ENCODE measurements at regions not wholly inside any gene's neighbourhood (a gene's known extent, or its start where the extent isn't known, plus 50 kb on each side); places are given as distances from the start of the nearest gene placed in this dataset.
A peak's percentile ranks its signal among the peaks of the same experiment; 100 is the strongest.

DNA sequence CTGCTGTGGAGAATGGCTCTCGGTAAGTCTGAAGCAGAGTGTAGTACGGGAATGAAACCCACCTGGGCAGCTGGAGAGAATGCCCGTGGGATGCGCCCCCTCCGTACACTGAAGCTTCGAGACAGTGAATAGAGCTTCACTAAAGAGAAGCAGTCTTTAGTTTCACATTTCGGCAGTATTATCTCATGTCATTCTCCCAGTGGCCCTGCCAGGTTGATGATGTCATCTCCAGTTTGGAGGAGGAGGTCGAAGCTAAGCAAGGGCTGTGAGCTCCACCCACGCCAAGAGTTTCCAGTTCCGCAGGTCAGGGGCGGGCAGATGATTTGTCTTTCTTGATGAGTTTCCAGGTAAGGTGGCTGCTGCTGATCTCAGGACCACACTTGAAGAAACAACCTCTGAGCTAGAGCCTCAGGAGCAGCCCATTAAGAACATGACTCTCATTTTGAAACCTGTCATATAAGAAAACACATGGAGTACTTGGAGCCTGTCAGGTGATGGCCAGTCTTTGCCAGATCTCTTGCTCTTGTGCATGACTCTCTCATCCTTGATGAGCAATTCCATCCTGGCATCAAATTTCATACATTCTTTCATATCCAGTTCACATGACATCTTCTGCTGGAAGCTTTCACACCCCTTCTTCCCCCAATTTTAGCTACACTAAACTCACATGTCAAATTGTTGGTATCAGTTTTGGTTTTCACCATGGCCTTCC lies 475.0 kb downstream of the RNF144A start:
- DNase-seq, result peak; percentile 38

DNA sequence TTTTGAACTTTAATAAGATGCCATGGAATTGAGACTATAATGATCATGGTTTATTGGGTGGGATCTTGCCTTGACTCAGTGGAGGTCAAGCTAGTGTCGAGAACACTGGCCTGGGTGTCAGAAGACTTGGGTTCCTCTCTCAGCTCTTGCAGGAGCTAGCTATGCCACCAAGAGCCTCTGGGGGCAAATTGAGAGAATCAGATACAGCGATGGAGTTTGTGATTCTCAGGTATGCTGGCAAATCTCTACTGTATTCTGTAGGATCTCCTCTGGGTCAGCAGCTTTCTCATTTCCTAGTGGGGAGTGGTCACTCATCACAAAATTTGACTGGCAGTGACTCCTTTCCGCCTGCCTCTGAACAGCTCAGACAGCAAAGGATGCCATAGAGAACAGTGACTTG lies 477.0 kb downstream of the RNF144A start:
- DNase-seq, result no peak

DNA sequence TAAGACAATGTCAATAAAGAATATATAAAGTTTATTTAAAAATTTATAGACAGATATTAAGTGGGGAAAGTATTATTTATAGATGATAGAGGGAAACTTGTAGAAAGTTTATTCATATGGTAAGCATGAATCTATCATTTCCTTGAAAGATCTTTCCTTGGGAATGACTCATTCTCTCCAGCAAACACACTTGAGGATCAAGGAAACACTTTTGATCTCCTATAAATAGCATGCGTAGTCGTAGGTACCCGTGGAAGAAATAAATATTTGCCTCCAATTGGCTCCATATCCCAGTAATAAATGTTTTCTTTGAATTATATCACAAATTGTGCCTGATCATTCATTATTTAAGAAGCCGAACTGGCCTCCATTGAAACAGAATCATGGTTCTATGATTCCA lies 483.4 kb downstream of the RNF144A start:
- no peak for DNase-seq

DNA sequence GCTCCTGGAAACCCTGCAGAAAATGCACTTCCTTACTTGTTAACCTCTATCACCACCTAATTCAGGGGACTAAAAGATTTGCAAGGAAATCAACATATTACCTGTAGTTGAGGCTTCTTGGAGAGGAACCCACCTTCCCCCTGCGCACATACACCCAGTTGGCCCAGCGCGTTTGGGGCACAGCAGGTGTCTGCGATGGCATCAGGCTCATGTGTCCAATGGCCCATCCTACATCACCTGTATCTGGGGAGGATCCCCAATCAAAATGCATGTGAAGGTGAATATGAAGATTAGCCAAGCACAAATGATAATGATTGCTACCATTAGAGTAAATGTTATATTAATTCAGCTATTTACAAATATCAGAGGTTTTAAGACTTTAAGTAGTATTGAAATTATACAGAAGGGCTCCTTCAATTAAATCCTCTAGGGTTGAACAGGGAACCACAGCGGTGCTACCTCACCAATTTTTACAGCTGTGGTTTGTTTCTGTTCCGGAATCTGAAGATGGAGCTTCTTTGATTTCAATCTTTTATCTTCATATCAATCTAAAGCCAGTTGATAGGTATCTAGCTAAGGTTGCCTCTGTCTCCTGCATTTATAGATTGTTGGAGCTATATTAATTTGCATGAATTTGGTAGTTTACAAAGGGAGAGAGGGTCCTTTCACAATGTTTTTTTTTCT lies 486.0 kb downstream of the RNF144A start:
- no peak for DNase-seq

DNA sequence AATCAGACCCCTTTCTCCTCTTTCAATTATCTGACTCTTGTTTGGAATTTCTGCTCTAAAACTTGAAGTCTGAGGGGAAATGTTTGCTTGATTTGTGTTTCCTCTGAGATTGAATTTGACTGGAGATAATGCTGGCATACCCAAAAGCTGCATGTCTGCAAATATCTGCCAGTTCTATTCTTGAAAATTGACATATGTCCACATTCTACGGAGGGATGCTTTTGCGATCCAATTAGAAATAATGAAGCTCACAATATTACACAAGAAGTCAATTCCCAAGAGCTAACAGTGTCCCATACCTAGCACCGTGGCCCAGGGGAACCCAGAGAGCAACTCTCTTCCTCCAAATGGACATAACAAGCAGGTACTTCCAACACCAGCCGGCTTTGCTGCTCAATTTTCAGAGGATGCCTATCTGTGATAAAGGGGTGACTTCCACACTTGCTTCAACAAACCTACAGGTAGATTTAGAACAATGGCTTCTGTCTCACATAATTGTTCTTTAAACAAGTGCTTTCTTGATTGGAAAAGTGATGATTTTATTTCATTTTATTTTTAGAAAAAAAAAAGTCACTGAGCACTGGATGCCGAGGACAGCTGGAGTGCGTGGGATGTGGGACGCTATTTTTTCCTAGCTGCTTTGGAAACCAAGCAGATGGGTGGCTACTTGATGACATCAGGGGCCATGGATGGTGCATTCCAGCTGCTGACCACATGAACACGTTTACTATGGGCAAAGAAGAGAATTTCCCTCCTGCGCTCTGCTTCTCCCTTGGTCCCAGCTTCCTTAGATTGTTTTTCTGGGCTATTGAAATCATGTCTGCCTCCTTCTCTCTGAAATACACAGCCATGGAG lies 488.9 kb downstream of the RNF144A start:
- no peak for DNase-seq

DNA sequence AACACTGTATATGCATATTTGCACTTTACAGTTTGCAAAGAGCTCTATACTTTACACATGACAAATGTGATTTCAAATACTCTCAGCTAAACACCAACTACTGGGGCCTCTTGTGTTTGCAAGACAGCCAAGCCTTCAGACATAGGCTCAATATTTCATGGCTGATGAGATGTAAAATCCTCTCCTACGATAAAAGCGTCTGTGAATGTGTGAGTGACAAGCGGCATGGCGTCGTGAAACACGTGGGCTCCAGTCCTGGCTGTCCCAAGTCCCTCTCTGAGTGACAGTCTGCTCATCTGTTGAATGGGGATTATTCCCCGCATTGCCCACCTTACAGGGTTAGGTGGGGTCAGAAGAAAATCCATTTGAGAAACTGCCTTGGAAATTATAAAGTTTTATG lies 489.8 kb downstream of the RNF144A start:
- DNase-seq, result no peak

DNA sequence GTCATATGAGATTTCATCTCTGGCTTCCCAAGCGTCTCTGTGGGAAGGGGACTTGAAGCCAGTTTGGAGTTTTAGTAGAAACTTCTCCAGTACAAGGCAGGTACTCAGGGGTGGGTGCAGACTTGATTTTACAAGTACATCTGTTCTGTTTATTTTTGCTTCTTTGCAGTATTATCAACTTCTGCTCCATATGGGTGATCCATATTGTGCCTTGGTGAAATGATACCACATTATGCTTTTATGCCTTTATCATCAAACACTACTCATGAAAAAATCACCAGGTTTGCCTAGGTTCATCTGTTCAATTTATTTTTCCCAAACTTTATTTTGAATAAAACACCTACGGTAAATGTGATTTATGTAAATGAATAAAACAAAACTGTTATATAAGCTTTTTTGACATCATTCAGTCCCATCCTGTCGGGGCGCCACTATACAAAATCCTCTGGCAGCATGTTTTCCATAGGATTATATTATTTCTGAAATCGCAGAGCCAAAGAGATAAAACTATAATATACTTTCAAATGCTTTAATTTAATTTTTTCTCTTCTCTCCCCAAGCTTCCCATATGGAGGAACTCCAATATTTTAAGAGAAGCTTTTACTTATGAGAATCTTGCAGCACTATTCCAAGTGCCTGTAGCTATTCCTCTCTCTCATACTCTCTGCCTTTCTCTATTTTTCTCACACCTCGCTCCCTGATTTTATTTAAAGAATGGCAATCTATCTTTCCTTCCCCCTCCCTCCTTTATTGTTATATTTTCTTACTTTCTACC lies 490.9 kb downstream of the RNF144A start:
- DNase-seq, result no peak

DNA sequence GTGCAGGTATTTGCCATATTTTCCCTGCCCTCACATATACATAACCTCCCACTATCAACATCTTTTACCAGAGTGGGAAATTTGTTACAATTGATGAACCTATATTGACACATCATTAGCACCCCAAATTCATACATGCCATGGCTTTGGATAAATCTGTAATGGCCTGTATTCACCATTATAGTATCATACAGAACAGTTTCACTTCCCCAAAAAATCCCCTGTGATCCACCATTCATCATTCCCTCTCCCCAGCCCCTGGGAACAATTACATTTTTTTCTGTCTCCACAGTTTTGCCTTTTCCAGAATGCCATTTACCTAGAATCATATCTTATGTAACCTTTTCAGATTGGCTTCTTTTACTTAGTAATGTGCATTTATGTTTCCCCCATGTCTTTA lies 494.5 kb downstream of the RNF144A start:
- no peak for DNase-seq

DNA sequence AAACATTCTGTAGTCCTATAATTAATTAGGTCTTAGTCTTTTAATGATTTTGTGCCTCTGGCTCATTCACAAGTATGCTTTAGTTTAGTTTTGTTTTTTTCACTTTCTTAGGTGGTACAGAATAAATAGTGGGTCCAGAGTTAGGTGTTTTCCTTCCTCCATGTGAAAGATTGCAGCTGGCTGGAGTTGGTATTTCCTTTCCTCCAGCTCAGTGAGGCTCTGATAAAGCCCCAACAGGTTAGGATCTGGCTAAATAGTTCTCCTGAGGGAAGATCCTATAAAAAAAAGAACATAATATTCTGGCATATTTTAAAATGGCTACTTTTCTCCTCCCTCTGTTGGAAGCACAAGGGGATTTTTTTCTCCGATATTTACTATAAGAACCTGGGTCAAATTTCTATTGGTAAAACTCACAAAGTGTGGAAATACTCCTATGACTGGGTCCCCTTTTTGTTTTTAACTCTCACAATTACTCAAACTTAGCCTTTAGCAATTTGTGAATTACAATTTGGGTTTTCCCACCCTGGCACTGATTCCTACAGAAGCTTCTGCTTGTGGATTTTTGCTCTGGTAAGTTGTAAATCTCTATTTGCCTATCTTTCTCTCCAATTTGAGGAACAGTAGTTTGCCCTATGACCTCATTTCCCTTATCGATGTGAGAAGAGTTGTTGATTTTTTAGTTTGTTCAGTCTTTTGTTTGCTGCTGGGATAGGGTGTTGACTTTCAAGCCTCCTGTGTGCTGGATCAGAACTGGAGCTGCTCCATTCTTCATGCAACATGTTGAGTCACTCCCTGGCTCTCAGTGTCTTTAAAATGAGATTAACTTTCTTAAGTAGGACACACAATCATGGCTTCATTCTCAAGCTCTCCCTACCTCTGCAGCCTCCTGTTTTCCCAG lies 500.9 kb downstream of the RNF144A start:
- no peak for DNase-seq

DNA sequence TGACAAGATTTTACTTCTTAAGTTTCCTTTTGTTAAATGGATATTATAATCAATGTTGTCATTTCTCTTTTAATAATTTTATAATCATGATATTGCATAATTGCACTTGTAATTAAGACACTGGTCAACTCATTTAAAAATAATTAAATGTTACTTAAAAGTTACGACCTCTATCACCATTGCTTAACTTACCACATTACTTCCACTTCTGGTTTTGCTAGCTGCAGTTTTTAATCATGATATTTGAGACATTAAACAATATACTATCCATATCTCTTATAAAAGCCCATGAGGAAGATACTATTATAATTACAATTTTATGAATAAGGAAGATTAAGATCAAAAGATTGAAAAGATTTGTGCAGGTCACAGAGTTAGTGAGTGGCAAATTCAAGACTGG lies 502.0 kb downstream of the RNF144A start:
- DNase-seq, result no peak

DNA sequence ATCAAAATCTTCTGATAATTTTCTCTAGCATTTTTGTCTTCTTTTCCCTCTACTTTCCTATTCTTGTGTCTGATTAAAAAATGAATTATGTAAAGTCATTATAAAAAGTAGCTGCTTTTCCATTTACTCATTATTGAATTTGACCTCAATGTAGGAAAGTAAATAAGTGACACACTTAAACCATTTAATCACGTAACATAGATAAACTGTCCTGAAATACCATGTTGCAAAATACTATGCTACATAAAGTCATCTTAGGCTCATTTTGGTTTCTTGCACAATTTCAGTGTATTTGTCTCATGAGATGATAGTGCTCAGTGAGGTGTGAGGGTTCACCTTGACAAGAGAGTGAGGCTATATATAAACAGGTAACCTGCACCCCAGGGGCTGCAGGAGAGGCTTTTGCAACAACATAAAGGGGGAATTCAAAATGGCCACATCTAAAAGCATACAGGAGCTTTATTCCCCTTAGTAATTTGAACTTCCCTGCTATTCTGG lies 502.7 kb downstream of the RNF144A start:
- no peak for DNase-seq

DNA sequence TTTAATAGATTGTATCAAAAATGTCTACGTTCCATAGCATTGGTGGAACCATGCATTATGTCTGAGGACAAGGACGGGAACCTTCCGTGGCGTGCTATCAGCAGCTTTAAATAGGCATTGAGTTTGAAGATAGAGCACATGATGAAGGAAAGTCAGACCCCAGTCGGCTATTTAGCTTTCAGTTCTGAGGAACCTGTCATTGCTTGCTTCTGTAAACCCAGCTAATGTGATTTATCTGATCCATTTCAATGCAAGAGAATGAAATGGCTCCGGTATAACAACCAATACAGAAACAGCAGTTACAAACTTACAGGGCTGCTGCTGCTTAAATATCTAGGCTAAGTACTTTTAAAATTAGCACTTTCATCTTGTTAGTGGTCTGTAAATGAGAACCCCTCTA lies 503.3 kb downstream of the RNF144A start:
- no peak for DNase-seq

DNA sequence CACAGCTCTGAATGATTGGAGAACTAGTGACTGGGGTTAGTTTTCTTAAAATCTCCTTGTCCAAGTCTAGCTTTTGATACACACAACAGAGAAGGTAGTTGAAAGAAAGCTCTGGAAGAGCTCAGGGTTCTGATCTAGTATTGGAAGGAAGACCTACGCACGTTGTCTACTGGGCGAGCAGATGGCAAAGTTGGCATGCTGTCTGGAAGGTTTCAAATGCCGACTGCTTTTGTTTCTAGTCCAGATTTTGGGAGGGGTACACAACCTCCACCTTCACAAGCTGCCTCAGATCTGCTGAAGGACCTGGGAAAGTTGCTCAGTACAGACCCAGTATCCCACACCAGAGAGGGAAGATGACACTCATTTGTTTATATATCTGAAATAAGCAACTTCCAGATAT lies 507.3 kb downstream of the RNF144A start:
- no peak for DNase-seq

DNA sequence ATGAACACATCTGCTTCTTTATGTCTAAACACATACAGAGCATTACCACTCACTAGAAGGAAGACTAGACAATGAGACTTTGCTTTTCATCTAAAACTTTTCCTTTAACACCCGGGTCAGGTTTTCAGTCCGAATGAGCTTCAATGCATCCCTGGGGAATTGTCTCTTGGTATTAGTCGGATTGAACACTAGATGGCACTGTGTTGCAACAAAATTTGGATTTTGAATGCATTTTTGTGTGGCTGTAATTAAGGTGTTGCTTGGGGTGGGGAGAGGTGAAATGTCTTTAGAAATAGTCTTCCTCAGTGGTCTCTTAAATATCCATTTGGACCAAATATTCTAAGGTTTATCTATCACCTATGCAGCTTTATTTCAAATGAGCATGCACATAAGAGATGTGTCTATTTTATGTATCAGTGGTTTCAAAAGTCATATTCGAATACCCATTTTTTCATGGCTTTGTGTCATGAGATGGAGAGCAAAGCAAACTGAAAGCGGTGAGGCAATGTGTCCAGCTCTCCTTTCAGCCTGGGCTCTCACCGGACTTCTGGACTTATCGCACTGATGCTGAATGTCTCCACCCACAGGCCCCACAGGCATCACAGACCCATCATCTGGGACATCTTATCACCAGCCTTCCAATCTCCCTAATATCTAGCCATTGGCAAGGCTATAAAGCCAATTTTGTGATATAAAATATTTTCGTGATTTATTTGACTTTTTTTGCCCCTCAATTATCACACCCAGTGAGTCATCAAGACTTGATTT lies 510.3 kb downstream of the RNF144A start:
- peak; percentile 50 for DNase-seq

DNA sequence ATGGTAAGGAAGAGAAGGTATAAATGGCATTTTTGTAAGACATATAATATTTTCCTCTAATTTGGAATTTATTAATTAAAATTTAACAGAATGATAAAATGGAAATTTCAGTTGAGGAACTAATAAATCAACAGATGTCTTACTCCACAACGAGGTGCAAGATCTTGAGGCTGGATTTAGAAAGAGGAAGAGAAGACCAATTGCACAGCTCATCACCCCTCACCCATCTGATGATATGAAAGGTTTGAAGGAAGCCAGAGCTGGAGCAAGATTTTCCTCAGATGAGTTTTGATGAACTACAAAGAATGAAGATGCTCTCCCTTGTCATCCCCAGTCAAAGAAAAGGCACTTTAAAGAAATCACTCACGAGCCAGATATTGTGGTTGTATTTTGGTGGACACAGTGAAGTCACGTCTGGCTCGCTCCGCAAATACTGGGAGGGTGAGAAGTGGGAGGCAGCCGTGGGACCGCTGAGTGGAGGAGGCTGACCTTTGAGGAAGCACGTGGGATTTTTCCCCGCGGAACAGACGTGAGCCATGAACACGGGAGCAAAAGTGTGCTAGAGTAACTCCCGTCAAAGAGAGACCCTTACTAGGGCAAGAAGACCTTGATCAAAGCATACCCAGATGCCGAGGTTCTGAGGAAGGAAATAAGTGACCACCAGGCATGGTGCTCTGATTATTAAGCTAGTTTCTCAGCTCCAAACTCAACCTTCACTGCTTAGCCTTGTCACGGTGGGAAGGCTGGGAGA lies 511.4 kb downstream of the RNF144A start:
- DNase-seq, result no peak

DNA sequence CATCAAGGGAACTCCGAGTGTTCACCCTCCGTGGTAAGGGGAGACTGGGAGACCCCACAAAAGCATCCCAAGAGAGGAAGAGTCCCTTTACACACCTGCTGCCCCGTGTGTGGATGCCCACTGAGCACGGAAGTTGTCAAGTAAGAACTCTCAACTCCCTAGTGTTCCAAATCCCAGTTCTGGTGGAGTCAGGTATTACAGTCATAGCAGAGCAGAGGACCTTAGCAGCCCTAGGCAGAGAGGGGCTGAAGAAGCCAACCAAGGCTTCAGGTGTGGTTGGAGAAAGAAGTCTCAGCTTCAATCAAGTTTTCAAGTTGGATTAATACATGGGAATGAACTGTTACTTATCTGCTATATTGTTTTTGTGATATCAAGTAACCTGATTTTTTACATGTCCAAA lies 512.5 kb downstream of the RNF144A start:
- DNase-seq, result no peak

DNA sequence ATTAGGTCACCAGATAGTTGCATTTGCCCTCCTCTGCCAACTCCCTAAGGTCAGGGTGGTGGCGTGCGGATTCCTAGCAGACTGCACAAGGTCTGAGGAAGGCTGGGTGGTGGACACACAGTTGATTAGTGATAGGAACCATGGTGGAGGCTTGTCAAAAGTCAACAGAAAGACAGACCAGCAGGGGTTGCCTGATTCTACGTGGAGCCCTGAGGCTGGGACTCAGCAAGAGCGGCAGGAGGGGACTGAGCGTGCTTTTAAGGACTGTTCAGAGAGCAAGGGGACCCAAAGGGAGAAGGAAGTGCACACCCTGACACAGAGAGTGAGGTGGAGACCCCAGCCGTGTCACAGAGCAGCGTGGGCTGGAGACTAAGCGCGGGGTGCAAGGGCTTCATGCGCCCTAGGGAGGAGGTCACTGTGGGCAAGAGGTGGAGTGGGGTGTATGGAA lies 513.2 kb downstream of the RNF144A start:
- no peak for DNase-seq

DNA sequence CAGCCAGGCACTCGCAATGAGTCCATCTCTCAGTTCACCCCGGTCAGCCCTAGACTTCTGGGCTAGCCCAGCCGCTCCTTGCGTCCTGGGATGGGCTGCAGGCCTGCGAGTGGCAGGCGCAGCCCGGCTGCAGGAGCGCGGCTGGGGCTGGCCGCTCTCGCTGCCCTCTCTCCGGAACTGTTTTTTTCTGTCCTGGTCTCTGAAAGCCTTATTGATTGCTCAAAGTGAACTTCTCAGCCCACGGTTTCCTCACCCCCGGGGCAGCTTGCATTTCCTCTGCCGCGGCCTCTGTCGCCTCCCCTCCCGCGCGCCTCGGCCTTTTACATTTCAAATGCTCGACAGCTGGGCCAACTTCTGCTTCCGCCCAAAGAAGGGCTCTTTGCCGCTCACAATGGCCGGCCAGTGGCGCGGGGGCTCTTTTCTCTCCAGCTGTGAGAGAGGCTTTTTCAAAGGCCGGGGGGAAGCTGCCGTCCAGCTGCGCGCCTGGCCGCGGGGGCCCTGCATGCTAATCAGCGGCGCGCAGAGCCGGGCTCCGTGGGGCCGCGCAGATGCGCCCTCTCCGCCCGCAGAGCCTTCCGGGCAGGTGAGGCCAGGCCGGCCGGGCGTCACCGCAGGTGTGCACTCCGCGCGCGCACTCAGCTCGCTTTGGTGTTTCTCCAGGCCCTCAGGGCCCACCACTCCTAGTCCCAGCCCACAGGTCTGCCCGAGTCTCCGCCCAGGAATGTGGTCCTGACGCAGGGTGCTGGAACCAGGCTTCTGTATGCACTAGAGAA lies 513.8 kb downstream of the RNF144A start:
- DNase-seq, result peak; percentile 32

DNA sequence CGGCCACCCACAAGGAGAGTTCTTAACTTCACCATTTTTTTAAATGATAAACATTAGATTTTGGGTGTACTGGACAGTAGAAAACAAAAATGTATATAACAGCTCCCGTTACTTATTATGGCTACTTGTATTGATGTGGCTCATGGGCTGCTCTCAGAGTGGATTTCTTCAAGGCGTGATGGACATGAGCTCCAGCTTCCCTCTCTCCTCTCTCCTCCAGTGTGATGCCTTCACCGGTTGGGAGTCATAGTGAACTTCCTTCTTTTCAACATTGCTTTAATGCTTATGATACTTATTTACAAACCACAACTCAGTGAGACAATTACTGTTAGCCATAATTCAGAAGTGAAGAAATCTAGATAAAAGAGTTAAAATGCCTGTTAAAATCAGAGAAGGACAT lies 515.2 kb downstream of the RNF144A start:
- DNase-seq, result no peak
